ENCODE measurements at regions not wholly inside any gene's neighbourhood (a gene's known extent, or its start where the extent isn't known, plus 50 kb on each side); places are given as distances from the start of the nearest gene placed in this dataset.

- Histone ChIP-seq H3K27me3 (no peaks in the 10 kb centered on the region), H3K9me3 (peaks cover 0 to 26% (median 6%) of the 10 kb centered on the region in 4 donors), H3K36me3 (no peaks in the 10 kb centered on the region), H3K27ac (no peak overlapping the region), H3K4me1 (no peaks in the 10 kb centered on the region), H3K4me3 (no peak overlapping the region)
- no peak for DNase-seq (ENCODE audit: low spot score in 2 of 2)
- TF ChIP-seq EP300 (IDR thresholded peaks at IDR 0.05) = no peak
- TF ChIP-seq POLR2A (IDR thresholded peaks at IDR 0.05) = no peak
- TF ChIP-seq CTCF (IDR thresholded peaks at IDR 0.05) = no peak
- 65 to 76% methylated on average over 10 of the region's 10 CpGs for WGBS, 2 donors
These were observed 256.1 kb downstream of the NDUFA10 start for GRCh38 chr2:239768907-239769553.

DNA sequence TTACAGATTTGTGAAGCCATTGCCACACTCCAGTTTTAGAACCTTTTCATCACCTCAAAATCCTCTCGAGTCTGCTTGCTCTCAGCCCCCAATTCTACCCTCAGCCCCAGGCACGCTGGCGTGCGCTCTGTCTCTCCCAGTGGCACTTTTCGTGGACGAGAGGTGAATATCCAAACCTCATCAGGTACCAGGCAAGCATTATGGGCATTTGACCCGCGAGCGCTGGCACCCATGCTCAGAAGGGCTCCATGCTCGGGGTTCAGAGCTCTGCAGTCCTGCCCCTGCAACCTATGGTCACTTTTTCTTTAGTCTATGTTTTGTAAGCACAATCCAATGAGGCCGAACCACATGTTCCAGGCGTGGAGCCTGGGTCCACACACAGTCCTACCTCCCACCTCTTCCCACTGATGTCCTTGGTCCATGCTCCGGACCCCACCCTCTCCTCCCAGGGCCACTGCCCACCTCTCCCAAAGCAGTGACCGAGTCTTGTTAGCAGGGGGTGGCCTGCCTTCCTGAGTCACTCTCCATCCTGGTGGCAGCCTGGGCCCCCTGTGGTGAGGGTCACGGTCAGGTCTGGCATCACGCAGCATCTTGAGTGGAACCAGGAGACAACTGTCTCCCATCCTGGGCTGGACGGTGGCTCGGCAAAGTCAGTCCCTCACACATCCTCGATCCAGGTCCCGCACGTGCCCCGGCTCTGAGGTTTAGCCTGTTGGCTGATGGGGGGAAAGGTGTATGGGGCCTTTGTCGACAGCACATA, 256.9 kb downstream of the NDUFA10 start:
- TF ChIP-seq EP300 (IDR thresholded peaks at IDR 0.05) (no peak), CTCF (IDR thresholded peaks at IDR 0.05) (no peak), POLR2A (IDR thresholded peaks at IDR 0.05) (no peak)
- H3K4me1 ChIP-seq = no peaks in the 10 kb centered on the region
- no peaks in the 10 kb centered on the region for H3K27me3 ChIP-seq
- no peaks in the 10 kb centered on the region for H3K36me3 ChIP-seq
- peaks cover 0 to 26% (median 6%) of the 10 kb centered on the region in 4 donors for H3K9me3 ChIP-seq
- H3K4me3 ChIP-seq = no peak overlapping the region
- 91 to 94% methylated on average over 23 of the region's 23 CpGs for whole genome bisulfite sequencing, 2 donors
- DNase-seq (ENCODE audit: low spot score in 2 of 2) = no peak
- H3K27ac ChIP-seq = no peak overlapping the region

- H3K27me3 ChIP-seq = no peaks in the 10 kb centered on the region
- no peak overlapping the region for H3K27ac ChIP-seq
- H3K9me3 ChIP-seq = peaks cover 0 to 20% (median 5%) of the 10 kb centered on the region in 4 donors
- H3K4me3 ChIP-seq = no peak overlapping the region
- TF ChIP-seq CTCF (IDR thresholded peaks at IDR 0.05) = no peak
- TF ChIP-seq EP300 (IDR thresholded peaks at IDR 0.05) = no peak
- TF ChIP-seq POLR2A (IDR thresholded peaks at IDR 0.05) = no peak
- WGBS, 2 donors = 75 to 77% methylated on average over 19 to 24 of the region's 26 CpGs
- no peaks in the 10 kb centered on the region for H3K4me1 ChIP-seq
- DNase-seq (ENCODE audit: low spot score in 2 of 2) = no peak
- H3K36me3 ChIP-seq = no peaks in the 10 kb centered on the region
These were observed 257.9 kb downstream of the NDUFA10 start for GRCh38 chr2:239767021-239767905.

- DNase-seq (ENCODE audit: low spot score in 2 of 2) = no peak
- Histone ChIP-seq H3K4me3 (no peak overlapping the region), H3K4me1 (no peaks in the 10 kb centered on the region), H3K9me3 (peaks cover 0 to 17% (median 0%) of the 10 kb centered on the region in 4 donors), H3K27ac (no peak overlapping the region), H3K27me3 (no peaks in the 10 kb centered on the region), H3K36me3 (no peaks in the 10 kb centered on the region)
- no peak for TF ChIP-seq CTCF (IDR thresholded peaks at IDR 0.05)
- TF ChIP-seq POLR2A (IDR thresholded peaks at IDR 0.05) = no peak
- TF ChIP-seq EP300 (IDR thresholded peaks at IDR 0.05) = no peak
- 87 to 91% methylated on average over 8 to 12 of the region's 12 CpGs for WGBS, 2 donors
These were observed 259.2 kb downstream of the NDUFA10 start for GRCh38 chr2:239765911-239766310.

All from tibial nerve (tissue), 4 donors.